ENCODE measurements at regions not wholly inside any gene's neighbourhood (a gene's known extent, or its start where the extent isn't known, plus 50 kb on each side); places are given as distances from the start of the nearest gene placed in this dataset.

DNA sequence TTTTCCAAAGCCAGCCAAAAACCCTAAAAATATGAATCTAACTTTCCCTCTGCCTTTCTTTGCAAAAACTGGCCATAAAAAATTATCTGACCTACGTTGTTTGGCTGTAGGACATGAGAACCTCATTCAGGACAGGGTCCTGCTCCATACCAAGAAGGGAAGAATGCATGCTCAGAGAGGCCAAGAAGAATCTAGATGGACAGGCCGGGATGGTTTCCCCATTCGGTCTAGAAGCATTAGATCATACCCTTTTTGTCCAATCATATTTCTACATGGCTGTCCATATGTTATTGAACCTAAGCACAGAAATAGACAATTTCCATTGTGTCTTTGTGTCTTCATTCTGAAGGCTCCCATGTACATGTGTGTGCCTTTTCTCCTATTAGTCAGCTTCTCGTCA lies 2120.4 kb upstream of the PIK3C3 start:
- no peak for DNase-seq

DNA sequence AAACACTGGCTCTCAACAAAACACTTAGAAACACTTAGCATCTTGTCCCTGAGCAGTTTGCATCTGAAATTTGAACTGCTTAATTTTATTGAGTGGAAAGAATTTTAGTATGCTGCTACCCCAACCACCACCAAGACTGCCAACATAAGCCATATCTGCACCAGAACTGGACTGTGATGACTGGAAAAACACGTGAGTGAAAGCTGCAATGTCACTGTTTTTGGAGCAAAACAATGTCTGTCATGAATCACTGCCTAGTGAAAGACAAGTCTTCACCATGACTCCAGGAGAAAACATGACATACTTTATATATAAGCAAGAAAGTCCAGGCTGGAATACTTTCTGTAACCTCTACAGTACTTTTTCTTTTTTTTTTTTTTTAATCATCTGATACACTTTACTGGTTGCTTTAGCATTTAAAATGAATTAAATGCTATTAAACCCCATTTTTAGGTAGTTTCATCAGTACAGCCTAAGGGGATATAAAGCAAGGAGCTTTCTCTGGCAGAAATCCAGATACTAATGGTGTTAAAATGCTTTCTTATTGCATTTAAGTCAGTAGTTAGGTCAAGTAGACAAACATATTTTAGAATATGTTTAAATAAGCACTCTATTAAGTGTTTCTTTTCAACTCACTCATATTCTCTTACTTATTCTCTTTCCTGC lies 2129.4 kb upstream of the PIK3C3 start:
- peak; percentile 70 for DNase-seq

DNA sequence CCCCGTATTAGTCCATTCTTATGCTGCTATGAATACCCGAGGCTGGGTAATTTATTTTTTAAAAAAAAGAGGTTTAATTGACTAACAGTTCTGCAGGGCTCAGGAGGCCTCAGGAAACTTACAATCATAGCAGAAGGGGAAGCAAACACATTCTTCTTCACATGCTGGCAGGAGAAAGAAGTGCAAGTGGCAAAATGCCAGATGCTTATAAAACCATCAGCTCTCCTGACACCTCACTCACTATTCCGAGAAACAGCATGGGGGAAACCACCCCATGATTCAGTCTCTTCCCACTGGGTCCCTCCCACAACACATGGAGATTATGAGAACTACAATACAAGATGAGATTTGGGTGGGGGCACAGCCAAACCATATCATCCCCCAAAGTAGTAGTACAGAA lies 2148.5 kb upstream of the PIK3C3 start:
- DNase-seq: no peak

DNA sequence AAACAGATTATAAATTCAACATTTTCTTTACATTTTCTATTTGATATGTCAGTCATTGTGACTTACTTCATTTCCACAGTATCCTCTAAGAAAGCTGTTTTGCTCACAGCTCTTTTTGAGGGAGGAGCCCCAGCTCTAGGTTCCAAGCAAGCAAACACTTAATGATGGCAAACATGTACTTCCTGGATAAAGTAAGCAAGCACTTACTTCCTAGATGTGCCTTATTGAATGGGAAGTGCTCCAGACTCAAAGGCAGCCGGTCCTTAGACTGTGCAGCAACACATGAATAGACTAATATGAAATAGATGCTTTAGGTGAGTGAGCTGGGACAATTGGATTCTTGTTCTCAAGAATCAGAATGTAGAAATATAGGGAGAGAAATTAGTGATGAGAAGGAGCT lies 2149.8 kb upstream of the PIK3C3 start:
- DNase-seq: no peak

DNA sequence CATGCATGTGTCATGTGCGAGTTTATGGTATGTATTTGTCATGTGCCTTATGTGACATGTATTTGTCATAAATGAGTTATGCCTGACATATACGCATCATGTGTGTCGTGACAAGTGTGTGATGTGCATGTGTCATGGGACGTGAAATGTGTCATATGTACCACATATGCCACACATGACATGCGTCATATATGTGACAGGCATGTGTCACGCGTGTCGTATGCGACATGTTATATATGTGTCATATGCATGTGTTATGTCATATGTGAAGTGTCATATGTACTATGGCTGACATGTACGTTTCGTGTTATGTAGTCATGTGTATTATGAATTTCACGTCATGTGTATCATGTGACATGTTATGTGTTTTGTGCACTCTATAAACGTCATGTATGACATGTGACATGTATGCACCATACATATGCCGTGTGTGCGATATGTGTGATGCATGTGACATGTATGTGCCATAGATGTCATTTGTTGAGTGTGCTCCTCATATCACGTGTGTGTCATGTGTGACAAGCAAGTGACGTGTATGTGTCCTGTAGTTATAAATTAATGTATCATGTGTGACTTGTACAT lies 2152.3 kb upstream of the PIK3C3 start:
- no peak for DNase-seq

DNA sequence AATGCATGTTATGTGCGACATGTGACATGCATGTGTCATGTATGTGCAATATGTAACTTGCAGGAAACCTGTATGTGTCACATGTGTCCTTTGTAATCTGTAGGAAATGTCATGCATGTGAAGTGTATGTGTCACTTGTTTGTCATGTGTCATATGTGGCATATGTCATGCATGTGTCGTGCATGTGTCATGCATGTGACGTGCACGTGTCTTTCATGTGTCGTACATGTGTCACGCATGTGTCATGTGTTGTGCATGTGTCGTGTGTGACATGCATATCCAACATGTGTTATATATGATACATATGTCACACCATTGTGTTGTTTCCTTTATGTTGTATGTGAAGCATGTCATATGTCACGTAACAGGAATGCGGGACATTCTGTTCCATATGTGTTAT lies 2153.2 kb upstream of the PIK3C3 start:
- DNase-seq: no peak

DNA sequence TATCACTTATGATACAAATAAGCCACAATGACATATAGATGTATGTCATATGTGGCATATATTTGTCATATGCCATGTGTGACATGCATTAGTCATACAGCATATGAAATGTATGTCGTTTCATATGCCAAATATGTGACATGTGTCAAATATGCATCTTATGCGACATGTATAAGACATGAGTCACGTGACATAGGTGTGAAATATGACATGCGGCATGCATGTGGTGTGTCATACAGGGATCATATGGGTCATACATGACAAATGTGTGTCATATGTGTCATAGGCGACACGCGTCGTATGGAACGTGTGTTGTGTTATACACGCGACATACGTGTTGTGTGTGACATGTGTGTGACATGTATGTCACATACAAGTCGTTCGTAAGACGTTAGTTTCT lies 2154.0 kb upstream of the PIK3C3 start:
- DNase-seq: no peak

DNA sequence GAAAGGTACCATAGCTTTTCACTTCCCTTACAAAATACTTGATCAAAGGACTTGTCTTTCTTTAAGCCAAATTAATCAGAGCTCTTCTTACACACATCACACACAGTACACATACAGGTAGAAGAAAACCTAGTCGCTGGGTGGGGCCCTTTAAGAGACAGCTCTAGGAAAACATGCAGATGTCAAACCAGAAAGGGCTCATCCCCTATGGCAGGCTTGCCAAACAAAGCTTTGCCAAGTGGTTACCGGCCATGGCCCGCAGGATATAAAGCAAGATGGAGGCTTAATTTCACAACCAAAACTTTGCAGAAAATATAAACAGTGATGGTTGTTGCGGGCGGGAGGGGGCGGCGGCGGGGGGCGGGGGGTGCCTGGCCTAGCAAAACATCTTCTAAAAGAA lies 2156.0 kb upstream of the PIK3C3 start:
- no peak for DNase-seq

DNA sequence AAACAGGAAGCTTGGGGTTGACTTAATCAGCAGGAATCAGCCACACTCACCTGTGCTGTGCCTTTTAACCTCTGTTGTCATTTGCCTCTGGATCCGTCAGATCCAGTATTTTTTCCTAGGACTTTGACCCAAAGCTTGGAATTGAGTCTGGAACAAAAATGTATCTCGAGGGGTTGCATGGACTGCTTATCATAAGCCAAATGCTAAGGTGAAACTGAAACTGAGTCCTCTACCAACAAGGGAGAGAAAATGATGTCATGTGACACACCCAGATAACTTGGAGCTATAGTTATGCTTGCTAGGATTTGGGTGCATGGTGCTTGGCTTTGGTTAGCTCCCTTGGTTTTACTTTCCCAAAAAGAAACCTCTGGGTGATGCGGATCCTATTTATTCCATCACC lies 2158.6 kb upstream of the PIK3C3 start:
- no peak for DNase-seq

DNA sequence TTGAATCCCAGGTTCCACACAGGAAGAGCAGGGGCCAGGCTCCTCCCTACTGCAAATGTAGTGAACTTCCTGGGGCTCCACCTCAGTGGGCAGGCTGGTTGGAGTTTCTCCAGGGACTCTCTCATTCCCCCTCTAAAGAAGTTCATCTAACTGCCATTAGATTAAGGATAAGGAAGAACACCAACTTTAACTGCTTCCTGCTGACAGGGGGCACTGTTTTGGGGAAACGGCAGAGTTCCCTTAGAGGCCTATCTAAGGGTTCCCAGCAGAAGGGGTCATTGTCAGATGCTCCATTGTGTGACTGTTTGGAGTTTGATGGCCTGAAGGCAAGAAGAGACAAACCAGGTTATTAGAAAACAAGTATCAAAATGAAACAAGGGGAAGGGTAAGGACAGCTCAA lies 2159.7 kb upstream of the PIK3C3 start:
- no peak for DNase-seq

DNA sequence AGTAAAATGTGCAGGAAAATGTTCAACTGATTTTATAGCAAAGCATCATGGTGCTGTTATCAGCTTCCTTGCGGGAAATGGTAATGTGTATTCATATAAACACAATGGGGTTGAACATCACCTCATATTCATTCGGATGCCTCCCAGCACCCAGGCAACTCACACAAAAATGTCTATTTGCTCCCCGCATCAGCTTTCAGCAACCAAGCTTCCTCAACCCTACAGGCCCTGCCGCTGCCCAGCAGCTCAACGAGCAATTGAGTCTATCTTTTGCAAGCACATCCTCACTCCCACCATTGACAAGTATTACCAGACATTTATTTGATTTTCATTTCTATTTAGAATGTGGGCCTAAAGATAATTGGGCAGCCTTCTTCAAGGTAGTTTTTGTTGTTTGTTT lies 2161.4 kb upstream of the PIK3C3 start:
- DNase-seq: no peak

DNA sequence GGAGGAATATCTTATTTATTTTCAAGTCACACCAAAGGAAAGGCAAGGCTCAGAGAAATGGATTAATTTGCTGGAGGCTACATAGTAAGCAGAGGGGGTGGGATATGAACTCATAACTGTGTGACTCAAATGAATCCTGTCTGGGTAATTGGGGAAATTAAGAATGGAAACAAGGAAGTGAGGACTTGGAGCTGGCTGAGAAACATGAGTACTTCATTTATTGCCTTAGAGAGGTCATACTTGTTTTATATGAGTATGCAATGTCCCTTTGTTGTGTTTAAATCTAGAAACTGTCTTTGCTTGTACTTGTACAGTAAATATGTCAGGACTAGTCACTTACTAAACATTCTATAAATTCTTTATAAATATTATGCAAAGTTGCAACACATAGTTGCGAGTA lies 2166.7 kb upstream of the PIK3C3 start:
- no peak for DNase-seq

DNA sequence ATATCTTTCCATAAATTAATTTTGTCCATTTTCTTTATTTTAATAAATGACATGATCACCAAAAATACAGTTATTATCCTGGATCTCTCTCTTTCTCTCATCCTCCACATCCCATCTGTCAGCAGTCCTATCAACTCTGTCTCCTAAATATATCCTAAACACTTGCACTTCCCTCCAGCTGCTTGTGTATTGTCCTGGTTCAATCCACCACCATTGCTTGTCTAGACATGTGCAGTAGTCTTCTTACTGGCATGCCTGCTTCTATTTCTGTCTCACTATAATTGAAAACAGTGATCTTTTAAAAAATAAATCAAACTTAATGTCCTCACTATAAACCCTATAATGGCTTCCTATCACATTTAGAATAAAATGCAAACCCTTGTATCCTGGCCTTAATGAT lies 2168.6 kb upstream of the PIK3C3 start:
- DNase-seq: no peak

DNA sequence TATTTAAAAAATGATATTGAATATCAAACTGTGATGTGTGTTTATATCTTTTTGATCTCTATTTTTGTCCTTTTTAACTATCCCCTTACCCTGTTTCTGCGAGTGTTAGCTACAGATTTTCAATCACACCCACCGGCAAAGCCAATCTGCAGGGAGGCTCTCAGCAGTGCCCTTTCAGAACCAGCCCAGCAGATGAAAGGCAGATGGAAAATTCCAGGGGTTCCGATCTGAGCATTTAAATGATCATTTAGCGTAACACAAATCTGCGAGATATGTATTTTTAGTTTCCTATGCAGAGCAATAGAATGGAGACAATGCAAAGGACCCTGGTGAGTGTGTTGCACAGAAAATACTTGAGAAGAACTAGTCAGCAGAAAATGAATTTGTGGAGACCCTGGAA lies 2170.5 kb upstream of the PIK3C3 start:
- DNase-seq: no peak

DNA sequence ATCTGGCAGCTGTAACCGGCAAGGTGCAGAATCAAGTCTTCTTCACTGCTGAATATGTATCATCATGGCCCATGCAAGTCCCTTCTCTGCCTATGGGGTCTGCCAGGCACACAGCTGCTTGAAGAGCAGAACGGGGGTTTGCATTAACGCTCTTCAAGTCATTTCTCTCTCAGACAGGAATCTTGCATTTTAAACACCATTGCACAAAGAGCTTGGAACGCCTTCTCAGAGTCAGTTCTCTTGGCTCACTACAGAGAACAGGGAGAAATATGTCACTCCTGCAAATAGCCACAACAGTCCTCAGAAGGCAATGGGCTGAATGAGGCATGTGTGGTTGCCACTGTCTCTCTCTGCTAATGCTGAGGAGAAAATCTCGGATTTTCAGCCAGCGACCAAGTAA lies 2173.5 kb upstream of the PIK3C3 start:
- no peak for DNase-seq

DNA sequence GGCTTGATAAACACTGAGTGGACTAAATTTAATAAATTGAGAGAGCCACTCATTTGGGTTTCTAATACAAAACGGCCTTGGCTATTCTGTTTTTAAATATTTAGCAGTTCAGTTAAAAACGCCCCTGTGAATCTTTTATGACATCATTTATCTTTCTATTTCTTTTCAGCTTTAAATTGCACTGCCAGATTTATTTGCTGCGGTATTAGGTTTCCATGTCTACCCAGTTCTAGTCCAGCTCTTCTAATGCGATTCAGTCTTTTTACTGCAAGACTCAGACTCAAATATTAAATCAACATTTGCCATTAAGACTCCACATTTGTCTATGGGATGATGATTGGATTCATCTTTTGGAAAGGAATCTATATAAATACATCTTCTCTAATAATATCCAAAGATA lies 2174.3 kb upstream of the PIK3C3 start:
- DNase-seq: no peak

DNA sequence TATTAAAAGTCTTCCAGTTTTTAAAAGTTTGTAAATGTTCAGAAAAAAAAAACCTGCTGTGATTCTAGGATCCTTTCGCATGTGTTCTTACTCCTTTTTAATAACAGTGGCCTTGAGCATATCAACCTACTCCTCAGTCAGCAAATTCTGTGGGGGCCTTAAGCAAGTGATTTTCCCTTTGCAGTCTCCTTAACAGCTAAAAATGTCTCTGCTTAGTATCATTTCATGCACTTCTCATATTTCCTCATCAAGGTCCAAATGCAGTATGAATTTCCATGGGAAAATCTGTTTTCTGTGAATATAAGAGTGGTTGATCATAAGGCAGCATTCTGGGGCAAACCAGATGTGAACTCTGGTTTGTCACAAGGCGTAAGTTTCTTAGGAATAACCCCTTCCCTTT lies 2175.1 kb upstream of the PIK3C3 start:
- DNase-seq: no peak

DNA sequence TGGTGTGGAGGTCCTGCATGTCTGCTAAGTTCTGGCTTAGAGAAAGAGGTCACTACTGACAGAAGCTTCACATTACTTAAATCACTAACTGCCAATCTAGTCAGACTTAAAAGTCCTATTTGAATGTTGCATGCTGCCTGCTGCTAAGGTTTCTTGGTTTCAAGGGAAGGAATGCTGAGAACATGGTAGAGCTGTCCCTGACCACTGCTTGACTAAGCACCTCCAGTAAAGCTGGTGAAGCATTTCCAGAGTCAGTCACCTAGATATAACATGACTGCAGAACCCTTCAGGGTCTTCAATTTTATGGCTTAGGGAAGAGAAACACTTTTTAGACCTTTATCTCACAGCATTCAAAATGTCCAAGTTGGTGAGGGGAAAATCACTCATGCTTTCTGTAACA lies 2178.3 kb upstream of the PIK3C3 start:
- DNase-seq: no peak

DNA sequence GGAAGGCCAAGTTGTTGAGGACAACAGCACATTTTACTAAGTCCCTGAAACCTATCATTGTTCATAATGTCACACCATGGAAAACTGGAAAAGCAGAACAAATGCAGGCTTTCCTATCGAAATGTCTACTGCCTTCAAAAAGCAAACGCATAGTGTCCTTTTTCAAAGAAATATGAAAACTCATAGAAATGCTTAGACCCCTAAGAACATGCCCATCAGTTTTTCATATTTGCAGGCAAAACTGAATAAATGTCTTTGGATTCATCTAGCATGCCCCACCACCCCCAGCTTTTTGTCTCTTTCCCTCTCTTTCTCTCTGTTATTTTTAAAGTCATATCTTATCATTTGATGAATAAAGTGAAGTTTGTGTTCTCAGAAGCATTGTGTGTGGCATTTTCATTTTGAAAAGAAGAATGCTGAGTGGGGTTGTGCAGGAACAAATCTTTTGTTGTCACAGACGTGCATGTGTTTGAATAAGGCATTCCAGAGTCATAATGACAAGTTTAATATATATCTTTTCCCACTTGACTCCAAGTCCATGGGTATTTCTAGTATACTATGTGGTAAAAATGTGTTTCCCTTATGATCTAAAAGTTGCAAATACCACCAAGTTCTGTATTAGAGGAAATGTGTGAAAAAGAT lies 2180.0 kb upstream of the PIK3C3 start:
- DNase-seq: no peak

DNA sequence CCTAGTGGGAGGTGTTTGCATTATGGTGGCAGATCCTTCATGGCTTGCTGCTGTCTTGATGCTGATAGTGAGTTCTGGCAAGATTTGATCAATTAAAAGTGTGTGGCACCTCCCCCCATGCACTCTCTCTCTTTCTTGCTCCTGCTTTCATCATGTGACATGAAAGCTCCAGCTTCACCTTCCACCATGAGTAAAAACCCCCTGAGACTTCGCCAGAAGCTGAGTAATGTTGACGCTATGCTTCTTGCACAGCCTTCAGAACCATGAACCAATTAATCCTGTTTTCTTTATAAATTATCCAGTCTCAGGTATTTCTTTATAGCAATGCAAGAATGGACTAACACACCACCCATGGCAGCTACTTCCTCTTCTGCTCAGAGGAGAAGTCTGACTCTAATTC lies 2181.4 kb upstream of the PIK3C3 start:
- no peak for DNase-seq

DNA sequence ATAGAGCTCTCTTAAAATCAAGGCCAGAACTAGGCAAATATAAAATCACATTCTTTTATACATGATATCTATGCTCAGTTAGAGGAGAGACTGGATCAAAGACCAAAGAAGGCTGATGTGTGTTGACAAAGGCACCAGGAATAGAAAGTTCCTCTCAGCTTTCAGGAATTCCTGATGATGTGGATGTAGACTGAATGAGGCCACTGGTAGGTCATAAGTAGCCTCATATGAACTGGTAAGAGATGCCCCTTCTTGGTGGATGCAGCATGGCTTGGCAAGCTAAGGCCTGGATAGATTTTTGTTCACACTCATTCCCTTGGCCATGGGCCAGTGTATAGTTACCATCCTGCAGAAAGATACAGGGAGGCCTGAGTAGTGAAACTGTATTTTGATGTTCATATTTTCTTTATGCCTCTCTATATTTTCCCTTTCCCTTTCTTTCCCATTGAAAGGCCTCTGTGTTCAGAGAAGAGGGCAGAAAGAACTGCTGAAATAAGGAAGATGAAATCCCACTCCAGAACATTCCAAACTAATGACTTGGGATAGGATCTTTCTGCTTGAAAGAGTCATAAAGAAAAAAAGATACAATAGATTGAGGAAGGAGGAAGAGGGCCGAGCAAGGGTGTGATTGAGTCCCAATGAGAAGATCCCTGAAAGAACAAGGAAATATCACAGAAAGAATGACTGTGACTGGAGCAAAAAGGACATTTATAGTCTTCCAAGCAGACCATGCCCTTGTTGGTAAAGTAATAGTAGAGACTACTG lies 2182.7 kb upstream of the PIK3C3 start:
- DNase-seq: no peak

DNA sequence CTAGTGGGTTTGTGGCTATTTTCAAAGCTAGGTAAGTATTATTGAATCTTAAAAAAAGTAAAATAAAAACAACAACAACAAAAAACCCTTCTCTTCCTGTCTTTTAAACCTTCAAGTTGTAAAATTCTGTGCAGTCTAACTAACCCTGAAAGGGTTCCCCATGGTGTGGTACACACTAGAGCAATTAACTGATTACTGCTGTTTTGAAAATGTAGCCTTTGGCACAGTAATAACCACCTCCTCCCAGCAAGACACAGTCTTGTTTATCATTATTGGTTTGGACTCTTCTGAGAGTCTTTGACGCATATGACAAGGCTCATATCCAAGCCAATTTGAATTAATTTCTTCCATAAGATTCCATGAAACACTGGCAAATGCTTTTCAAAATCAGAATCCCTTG lies 2184.6 kb upstream of the PIK3C3 start:
- DNase-seq: no peak

DNA sequence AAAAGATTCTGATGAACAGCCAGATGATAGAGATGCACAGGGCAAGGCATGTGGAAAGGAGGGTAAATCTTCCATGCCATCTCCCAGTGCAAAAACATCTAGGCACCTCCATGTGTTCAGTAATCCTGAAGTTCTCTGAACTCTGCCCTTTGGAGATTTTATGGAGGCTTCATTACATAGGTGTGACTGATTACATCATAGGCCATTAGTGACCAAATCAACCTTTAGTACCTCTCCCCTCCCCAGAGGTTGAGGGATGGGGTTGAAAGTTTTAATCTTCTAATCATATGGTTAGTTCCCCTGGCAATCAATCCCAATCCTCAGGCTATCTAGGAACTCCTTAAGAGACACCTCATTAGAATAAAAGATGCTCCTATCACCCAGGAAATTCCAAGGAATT lies 2190.2 kb upstream of the PIK3C3 start:
- no peak for DNase-seq

DNA sequence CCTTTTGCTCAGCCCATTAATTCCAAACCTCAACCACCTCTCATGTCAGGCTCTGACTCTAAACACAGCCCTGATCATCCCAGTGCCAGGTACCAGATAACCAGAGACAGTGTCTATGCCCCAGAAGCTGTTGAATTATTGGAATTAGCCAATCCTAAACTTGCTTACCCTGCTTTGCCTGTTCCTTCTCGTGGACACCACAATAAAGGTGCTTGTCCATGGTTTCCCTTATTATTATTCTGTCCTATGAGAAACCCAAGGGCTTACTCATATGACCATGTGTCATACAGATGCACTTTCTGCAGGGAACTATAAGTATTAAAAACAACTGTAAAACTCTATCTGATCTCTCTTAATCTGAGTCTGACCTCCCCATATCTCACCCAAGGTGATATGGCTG lies 2193.8 kb upstream of the PIK3C3 start:
- DNase-seq: no peak
